Esophagus muscularis mucosa (tissue), 3 donors: ENCODE measurements at regions not wholly inside any gene's neighbourhood (a gene's known extent, or its start where the extent isn't known, plus 50 kb on each side); places are given as distances from the start of the nearest gene placed in this dataset.

ENCODE experiments used
- EP300 ChIP-seq: sonication (generic); formaldehyde crosslinking; IDR thresholded peaks from one replicate; pipeline ENCODE4 v1.6.1; 2017; ENCODE audit warnings: antibody characterized with exemption
- POLR2AphosphoS5 ChIP-seq, 2 donors: sonication (generic); formaldehyde crosslinking; IDR thresholded peaks; one replicate each; pipeline ENCODE4 v1.6.1; 2017; ENCODE audit warnings: antibody characterized with exemption in 2 of 2

GRCh38 chr11:34565417-34566207 lies 52.0 kb upstream of the ELF5 start:
- TF ChIP-seq POLR2AphosphoS5 (IDR thresholded peaks at IDR 0.05) = no peak
- TF ChIP-seq EP300 = no peak
